Caco-2 (cell line): ENCODE measurements at regions not wholly inside any gene's neighbourhood (a gene's known extent, or its start where the extent isn't known, plus 50 kb on each side); places are given as distances from the start of the nearest gene placed in this dataset.

Source experiments
- BruUV-seq: library from RNA; stranded (reverse); fragments of 400-500 nt; replicated peaks from 2 replicates; lab custom pipeline; 2021; lab: Mats Ljungman, UMichigan
- CTCF ChIA-PET: fragments of 300-600 bp; sonication (Branson Sonifier 250); formaldehyde crosslinking; loops from one replicate; lab custom pipeline; 2022; ENCODE audit warnings: antibody characterized with exemption; lab: Charles Lee
- POLR2A ChIA-PET: fragments of 300-600 bp; sonication (Branson Sonifier 250); formaldehyde crosslinking; loops from one replicate; lab custom pipeline; 2022; ENCODE audit warnings: antibody characterized with exemption; lab: Charles Lee
- DNase-seq, 2 experiments: peaks; one replicate each; pipeline versions ENCODE4 v3.0.0 to v3.0.0-alpha.2; 2020 to 2022
- H3K27me3 ChIP-seq: replicated peaks from 2 replicates; pipeline ENCODE4 v1.6.0; 2011; ENCODE audit warnings: low read length; ENCODE audit not compliant: control insufficient read depth, insufficient read depth
- H3K36me3 ChIP-seq: 2 replicates; pipeline ENCODE4 v1.5.1; 2011; ENCODE audit warnings: low read length; ENCODE audit not compliant: control insufficient read depth, insufficient read depth
- H3K4me1 ChIP-seq: fragments of 250-450 bp; sonication (Bioruptor Pico); 2 replicates; pipeline ENCODE4 v1.5.1; 2020; ENCODE audit warnings: mild to moderate bottlenecking
- H3K4me3 ChIP-seq: 2 replicates; pipeline ENCODE4 v1.5.1; 2011; ENCODE audit warnings: low read depth, mild to moderate bottlenecking, control low read depth, low read length
- H3K9me3 ChIP-seq: fragments of 250-450 bp; sonication (Bioruptor Pico); 2 replicates; pipeline ENCODE4 v1.5.1; 2020; ENCODE audit warnings: mild to moderate bottlenecking, moderate library complexity
- H3K27ac Mint-ChIP-seq: one replicate; pipeline ENCODE4 v1.8.0; 2022; ENCODE audit warnings: mixed read lengths; ENCODE audit not compliant: unreplicated experiment
- H3K27me3 Mint-ChIP-seq: one replicate; pipeline ENCODE4 v1.8.0; 2022; ENCODE audit warnings: mixed read lengths; ENCODE audit not compliant: insufficient read depth, unreplicated experiment
- H3K36me3 Mint-ChIP-seq: one replicate; pipeline ENCODE4 v1.8.0; 2022; ENCODE audit warnings: mild to moderate bottlenecking, mixed read lengths; ENCODE audit not compliant: insufficient read depth, unreplicated experiment
- H3K4me1 Mint-ChIP-seq: one replicate; pipeline ENCODE4 v1.8.0; 2022; ENCODE audit warnings: low read depth, mixed read lengths; ENCODE audit not compliant: unreplicated experiment
- H3K4me3 Mint-ChIP-seq: one replicate; pipeline ENCODE4 v1.8.0; 2022; ENCODE audit warnings: mild to moderate bottlenecking, moderate library complexity, mixed read lengths; ENCODE audit not compliant: unreplicated experiment
- H3K9me3 Mint-ChIP-seq: one replicate; pipeline ENCODE4 v1.8.0; 2022; ENCODE audit warnings: mixed read lengths; ENCODE audit not compliant: unreplicated experiment
- intact Hi-C: fragments of 100-400 bp; cut with micrococcal nuclease; formaldehyde crosslinking; loops from one replicate; pipeline ENCODE4 v1.10.0; 2022; ENCODE audit not compliant: unreplicated experiment
- TF ChIP-seq, protein P1 (sequence below), 2 experiments: fragments of 200-600 bp in 1 of 2; IDR thresholded peaks; 1 replicate in 1 of 2; 2 replicates in 1 of 2; pipeline versions ENCODE4 v1.5.1 to v1.8.0; 2011 to 2022; ENCODE audit warnings: antibody characterized with exemption in 1 of 2, control low read depth in 1 of 2, inconsistent platforms in 1 of 2, low read depth in 1 of 2, low read length in 1 of 2, mild to moderate bottlenecking in 1 of 2, moderate library complexity in 1 of 2; ENCODE audit not compliant: insufficient read depth in 1 of 2, severe bottlenecking in 1 of 2, unreplicated experiment in 1 of 2

DNA sequence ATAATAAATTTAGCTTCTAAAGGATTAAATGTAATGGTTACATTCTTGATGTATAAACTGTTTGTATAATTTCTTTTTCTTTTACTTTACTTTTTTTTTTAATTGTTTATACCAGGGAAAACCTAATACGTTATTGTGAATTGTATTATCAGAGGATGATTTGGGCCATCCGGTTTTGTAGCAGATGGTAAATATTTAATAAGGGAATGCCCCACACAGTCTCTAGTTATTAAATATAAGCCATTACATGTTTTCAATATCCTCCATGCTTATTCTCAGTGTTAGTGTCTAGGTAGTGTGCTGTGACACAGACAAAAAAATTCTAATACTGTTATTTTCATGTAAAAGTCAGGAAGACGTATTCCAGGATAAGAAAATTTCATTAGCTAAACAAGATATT, 553.9 kb downstream of the ZNF804A start:
- no peak overlapping the region for H3K4me3 Mint-ChIP-seq
- no peak for DNase-seq
- Histone ChIP-seq H3K27me3 (no peaks in the 10 kb centered on the region), H3K36me3 (no peaks in the 10 kb centered on the region), H3K4me1 (no peaks in the 10 kb centered on the region), H3K4me3 (no peak overlapping the region), H3K9me3 (no peaks in the 10 kb centered on the region)
- no peak overlapping the region for H3K27ac Mint-ChIP-seq
- no peaks in the 10 kb centered on the region for H3K4me1 Mint-ChIP-seq
- no TSS peak for BruUV-seq
- CTCF ChIA-PET, result no interaction called here
- POLR2A ChIA-PET, result no interaction called here
- H3K36me3 Mint-ChIP-seq, result no peaks in the 10 kb centered on the region
- no peaks in the 10 kb centered on the region for H3K27me3 Mint-ChIP-seq
- TF ChIP-seq, protein P1, sequence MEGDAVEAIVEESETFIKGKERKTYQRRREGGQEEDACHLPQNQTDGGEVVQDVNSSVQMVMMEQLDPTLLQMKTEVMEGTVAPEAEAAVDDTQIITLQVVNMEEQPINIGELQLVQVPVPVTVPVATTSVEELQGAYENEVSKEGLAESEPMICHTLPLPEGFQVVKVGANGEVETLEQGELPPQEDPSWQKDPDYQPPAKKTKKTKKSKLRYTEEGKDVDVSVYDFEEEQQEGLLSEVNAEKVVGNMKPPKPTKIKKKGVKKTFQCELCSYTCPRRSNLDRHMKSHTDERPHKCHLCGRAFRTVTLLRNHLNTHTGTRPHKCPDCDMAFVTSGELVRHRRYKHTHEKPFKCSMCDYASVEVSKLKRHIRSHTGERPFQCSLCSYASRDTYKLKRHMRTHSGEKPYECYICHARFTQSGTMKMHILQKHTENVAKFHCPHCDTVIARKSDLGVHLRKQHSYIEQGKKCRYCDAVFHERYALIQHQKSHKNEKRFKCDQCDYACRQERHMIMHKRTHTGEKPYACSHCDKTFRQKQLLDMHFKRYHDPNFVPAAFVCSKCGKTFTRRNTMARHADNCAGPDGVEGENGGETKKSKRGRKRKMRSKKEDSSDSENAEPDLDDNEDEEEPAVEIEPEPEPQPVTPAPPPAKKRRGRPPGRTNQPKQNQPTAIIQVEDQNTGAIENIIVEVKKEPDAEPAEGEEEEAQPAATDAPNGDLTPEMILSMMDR (IDR thresholded peaks at IDR 0.05; ENCODE audit: insufficient read depth in 1 of 2, low read depth in 1 of 2, low read length in 1 of 2, severe bottlenecking in 1 of 2, unreplicated experiment in 1 of 2), result no peak
- no peaks in the 10 kb centered on the region for H3K9me3 Mint-ChIP-seq
- intact Hi-C loops, result no loop called here

DNA sequence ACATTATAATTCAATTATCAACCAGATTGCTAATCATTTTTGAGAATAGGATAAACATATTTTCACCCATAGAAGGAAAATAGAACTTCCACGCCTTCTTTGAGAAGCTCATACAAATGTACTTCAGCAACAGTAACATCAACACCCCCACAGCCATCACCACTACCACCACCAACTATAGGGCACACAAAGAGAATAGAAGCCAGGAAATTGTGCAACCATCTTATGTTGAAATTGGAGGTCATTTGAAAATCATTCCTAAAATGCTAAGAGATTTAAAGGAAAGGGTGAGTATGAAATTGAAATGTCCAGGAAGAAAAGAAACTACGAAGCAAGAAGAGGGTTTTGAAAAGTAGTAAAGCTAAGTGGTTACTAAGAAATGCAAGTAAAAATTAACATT, 563.4 kb downstream of the ZNF804A start:
- Mint-ChIP-seq H3K4me3 (no peak overlapping the region), H3K27me3 (peaks cover 2% of the 10 kb centered on the region), H3K27ac (no peak overlapping the region), H3K4me1 (no peaks in the 10 kb centered on the region), H3K36me3 (no peaks in the 10 kb centered on the region), H3K9me3 (no peaks in the 10 kb centered on the region)
- no peaks in the 10 kb centered on the region for H3K4me1 ChIP-seq
- BruUV-seq, result no TSS peak
- ChIA-PET POLR2A (no interaction called here), CTCF (no interaction called here)
- intact Hi-C loops, result no loop called here
- H3K4me3 ChIP-seq, result no peak overlapping the region
- no peaks in the 10 kb centered on the region for H3K9me3 ChIP-seq
- no peaks in the 10 kb centered on the region for H3K36me3 ChIP-seq
- H3K27me3 ChIP-seq, result no peaks in the 10 kb centered on the region
- TF ChIP-seq, protein P1 (IDR thresholded peaks at IDR 0.05; ENCODE audit: insufficient read depth in 1 of 2, low read depth in 1 of 2, low read length in 1 of 2, severe bottlenecking in 1 of 2, unreplicated experiment in 1 of 2), result no peak
- DNase-seq, result no peak

DNA sequence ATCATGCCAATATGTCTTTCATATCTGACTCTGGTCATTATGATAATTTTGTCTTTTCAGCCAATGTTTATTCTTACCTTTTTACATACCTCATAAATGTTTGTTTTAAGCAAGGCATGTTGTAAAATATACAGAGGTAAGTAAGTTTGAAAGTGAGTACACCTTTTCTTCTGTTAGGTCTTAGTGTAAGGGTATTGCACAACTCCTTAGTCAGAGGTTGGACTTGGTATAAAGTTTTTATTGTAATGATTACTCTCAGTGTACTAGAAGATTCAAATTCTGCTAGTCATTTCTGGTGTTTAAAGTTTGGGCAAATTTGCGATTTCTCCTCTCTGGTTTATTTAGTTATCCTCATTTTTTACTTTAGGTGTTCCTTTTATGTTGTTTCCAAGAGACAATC, 564.3 kb upstream of the FSIP2 start:
- Histone ChIP-seq H3K9me3 (no peaks in the 10 kb centered on the region), H3K27me3 (no peaks in the 10 kb centered on the region), H3K4me1 (no peaks in the 10 kb centered on the region), H3K4me3 (no peak overlapping the region), H3K36me3 (no peaks in the 10 kb centered on the region)
- no peaks in the 10 kb centered on the region for H3K27me3 Mint-ChIP-seq
- ChIA-PET CTCF (no interaction called here), POLR2A (no interaction called here)
- no TSS peak for BruUV-seq
- no peak overlapping the region for H3K27ac Mint-ChIP-seq
- no peaks in the 10 kb centered on the region for H3K4me1 Mint-ChIP-seq
- no peak for DNase-seq
- no peaks in the 10 kb centered on the region for H3K36me3 Mint-ChIP-seq
- intact Hi-C loops, result no loop called here
- TF ChIP-seq, protein P1 (IDR thresholded peaks at IDR 0.05; ENCODE audit: insufficient read depth in 1 of 2, low read depth in 1 of 2, low read length in 1 of 2, severe bottlenecking in 1 of 2, unreplicated experiment in 1 of 2), result no peak
- no peaks in the 10 kb centered on the region for H3K9me3 Mint-ChIP-seq
- no peak overlapping the region for H3K4me3 Mint-ChIP-seq
